SU-DHL-6 (cell line): ENCODE measurements at regions not wholly inside any gene's neighbourhood (a gene's known extent, or its start where the extent isn't known, plus 50 kb on each side); places are given as distances from the start of the nearest gene placed in this dataset.

Experiments
- H2AFZ ChIP-seq: fragments of 200-600 bp; sonication (generic); 2 replicates; pipeline ENCODE4 v1.6.1; 2014; ENCODE audit warnings: low read depth, mild to moderate bottlenecking, moderate library complexity, mixed read lengths, antibody characterized with exemption, low read length; ENCODE audit not compliant: severe bottlenecking
- H3F3A ChIP-seq: fragments of 200-600 bp; shearing (Covaris generic); 2 replicates; pipeline ENCODE4 v1.6.0; 2016; ENCODE audit warnings: antibody characterized with exemption, mild to moderate bottlenecking; ENCODE audit not compliant: insufficient read depth
- H3K27ac ChIP-seq: fragments of 200-600 bp; sonication (generic); 2 replicates; pipeline ENCODE4 v1.5.1; 2016; ENCODE audit warnings: low read depth, mild to moderate bottlenecking, low read length, moderate library complexity, mixed read lengths
- H3K27me3 ChIP-seq: fragments of 200-600 bp; sonication (generic), shearing (Covaris generic); 2 replicates; pipeline ENCODE4 v1.6.0; 2014; ENCODE audit warnings: mild to moderate bottlenecking, low read length
- H3K36me3 ChIP-seq: fragments of 200-600 bp; sonication (generic); 2 replicates; pipeline ENCODE4 v1.6.1; 2014; ENCODE audit warnings: mild to moderate bottlenecking, low read length, mixed read lengths
- H3K4me2 ChIP-seq: fragments of 300-600, 200-600 bp; shearing (Covaris generic), sonication (generic); 2 replicates; pipeline ENCODE4 v1.6.0; 2014; ENCODE audit warnings: low read length, low read depth, mild to moderate bottlenecking; ENCODE audit not compliant: poor library complexity, severe bottlenecking
- H3K4me3 ChIP-seq: fragments of 200-600 bp; sonication (generic); 2 replicates; pipeline ENCODE4 v1.5.1; 2014; ENCODE audit warnings: antibody characterized with exemption, low read length, mild to moderate bottlenecking, mixed read lengths; ENCODE audit not compliant: insufficient read depth, poor library complexity, severe bottlenecking
- H3K79me2 ChIP-seq: fragments of 200-600 bp; sonication (generic); 2 replicates; pipeline ENCODE4 v1.6.1; 2014; ENCODE audit warnings: mild to moderate bottlenecking, low read length, moderate library complexity; ENCODE audit not compliant: insufficient read depth
- H3K9ac ChIP-seq: fragments of 200-600 bp; sonication (generic); 2 replicates; pipeline ENCODE4 v1.7.0; 2014; ENCODE audit warnings: mild to moderate bottlenecking, low read length
- H3K9me2 ChIP-seq: fragments of 200-600 bp; sonication (generic); replicated peaks from 2 replicates; pipeline ENCODE4 v1.6.1; 2014; ENCODE audit warnings: low read length; ENCODE audit not compliant: insufficient read depth
- H3K9me3 ChIP-seq: fragments of 200-600 bp; sonication (generic); 2 replicates; pipeline ENCODE4 v1.6.1; 2014; ENCODE audit warnings: low read length, mixed read lengths; ENCODE audit not compliant: insufficient read depth
- H4K20me1 ChIP-seq: fragments of 200-600 bp; sonication (generic); 2 replicates; pipeline ENCODE4 v1.6.1; 2014; ENCODE audit warnings: low read depth, mild to moderate bottlenecking, antibody characterized with exemption, low read length, moderate library complexity, mixed read lengths
- EZH2phosphoT487 ChIP-seq: fragments of 200-600 bp; sonication (generic), shearing (Covaris generic); conservative IDR thresholded peaks from 2 replicates; pipeline ENCODE4 v1.6.1; 2018; ENCODE audit warnings: mild to moderate bottlenecking, antibody characterized with exemption, low read length, moderate library complexity, mixed read lengths
- TF ChIP-seq, protein P1 (sequence below): fragments of 200-600 bp; sonication (generic); IDR thresholded peaks from one replicate; pipeline ENCODE4 v1.5.1; 2017; ENCODE audit warnings: antibody characterized with exemption, mild to moderate bottlenecking, low read length, moderate library complexity; ENCODE audit not compliant: insufficient read depth, poor library complexity, severe bottlenecking

DNA sequence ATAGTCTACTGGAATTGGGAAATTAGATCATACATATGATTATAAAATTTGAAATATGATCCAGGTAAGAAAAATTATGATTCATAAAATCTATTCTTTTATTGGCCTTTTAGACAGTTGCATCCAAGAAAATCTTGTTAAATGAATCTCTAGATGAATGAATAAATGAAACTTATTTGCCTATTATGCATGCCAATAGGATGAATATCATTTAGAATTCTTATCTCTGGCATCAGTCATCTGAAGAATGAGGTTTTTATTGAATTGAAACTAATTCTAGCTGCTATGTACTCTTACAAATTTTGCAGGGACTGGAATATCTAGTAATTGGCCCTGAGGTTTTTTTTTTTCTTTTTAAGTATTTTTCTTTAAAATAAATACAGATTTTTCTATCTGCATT lies 475.5 kb downstream of the NAV3 start:
- Histone ChIP-seq H3K79me2 (no peaks in the 10 kb centered on the region), H3K27me3 (no peaks in the 10 kb centered on the region; the same call in 1 of the 2 replicates), H3K27ac (no peak overlapping the region), H3K9me3 (no peaks in the 10 kb centered on the region), H4K20me1 (no peaks in the 10 kb centered on the region), H3K9ac (no peak overlapping the region), H3F3A (no peaks in the 10 kb centered on the region), H3K9me2 (no peaks in the 10 kb centered on the region), H3K36me3 (no peaks in the 10 kb centered on the region), H3K4me3 (no peak overlapping the region), H3K4me2 (no peak overlapping the region), H2AFZ (no peak overlapping the region)
- TF ChIP-seq, protein P1, sequence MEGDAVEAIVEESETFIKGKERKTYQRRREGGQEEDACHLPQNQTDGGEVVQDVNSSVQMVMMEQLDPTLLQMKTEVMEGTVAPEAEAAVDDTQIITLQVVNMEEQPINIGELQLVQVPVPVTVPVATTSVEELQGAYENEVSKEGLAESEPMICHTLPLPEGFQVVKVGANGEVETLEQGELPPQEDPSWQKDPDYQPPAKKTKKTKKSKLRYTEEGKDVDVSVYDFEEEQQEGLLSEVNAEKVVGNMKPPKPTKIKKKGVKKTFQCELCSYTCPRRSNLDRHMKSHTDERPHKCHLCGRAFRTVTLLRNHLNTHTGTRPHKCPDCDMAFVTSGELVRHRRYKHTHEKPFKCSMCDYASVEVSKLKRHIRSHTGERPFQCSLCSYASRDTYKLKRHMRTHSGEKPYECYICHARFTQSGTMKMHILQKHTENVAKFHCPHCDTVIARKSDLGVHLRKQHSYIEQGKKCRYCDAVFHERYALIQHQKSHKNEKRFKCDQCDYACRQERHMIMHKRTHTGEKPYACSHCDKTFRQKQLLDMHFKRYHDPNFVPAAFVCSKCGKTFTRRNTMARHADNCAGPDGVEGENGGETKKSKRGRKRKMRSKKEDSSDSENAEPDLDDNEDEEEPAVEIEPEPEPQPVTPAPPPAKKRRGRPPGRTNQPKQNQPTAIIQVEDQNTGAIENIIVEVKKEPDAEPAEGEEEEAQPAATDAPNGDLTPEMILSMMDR = no peak
- no peak for TF ChIP-seq EZH2phosphoT487

DNA sequence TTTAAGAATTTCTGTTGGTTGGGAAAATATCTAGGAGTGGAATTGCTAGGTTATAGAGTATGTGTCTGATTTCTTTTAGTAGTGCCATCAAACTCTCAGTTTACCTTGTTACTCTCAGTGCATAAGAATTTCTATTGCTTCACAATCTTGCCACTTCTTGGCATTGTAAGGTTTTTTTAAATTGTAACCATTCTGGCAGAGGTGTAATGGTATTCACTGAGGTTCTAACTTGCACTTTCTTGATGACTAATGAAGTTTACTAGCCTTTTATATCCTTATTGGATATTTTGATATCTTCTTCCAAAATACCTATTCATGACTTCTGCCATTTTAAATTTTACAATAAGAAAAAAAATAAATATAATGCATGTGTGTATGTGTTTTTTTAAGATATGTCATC lies 478.0 kb downstream of the NAV3 start:
- no peak overlapping the region for H3K27ac ChIP-seq
- H3K9ac ChIP-seq = no peak overlapping the region
- H3F3A ChIP-seq = no peaks in the 10 kb centered on the region
- H3K36me3 ChIP-seq = no peaks in the 10 kb centered on the region
- H3K9me3 ChIP-seq = no peaks in the 10 kb centered on the region
- H4K20me1 ChIP-seq = no peaks in the 10 kb centered on the region
- no peaks in the 10 kb centered on the region for H3K79me2 ChIP-seq
- H3K4me2 ChIP-seq = no peak overlapping the region
- H3K27me3 ChIP-seq = no peaks in the 10 kb centered on the region
- H2AFZ ChIP-seq = no peak overlapping the region
- no peak overlapping the region for H3K4me3 ChIP-seq
- TF ChIP-seq EZH2phosphoT487 = no peak
- TF ChIP-seq, protein P1 = no peak
- H3K9me2 ChIP-seq = no peaks in the 10 kb centered on the region

DNA sequence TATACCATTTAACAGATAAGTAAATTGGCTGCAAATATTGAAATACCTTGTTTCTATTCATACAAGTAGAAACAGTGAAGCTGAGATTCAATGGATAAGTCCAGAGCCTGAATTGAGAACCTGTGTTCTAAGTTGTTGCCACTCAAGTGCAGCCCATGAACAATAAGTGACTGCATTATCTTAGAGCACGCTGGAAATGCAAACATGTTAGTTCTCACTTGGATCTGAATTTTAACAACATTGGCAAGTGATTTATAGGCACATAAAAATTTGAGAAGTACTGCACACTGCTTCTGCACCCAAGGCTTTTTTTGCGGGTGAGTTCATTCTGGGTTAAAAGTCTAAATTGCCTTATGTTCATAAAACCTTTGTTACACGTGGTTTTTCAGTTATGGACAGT lies 484.3 kb downstream of the NAV3 start:
- H3K27ac ChIP-seq = no peak overlapping the region
- H3K36me3 ChIP-seq = no peaks in the 10 kb centered on the region
- H3K4me2 ChIP-seq = no peak overlapping the region
- no peak overlapping the region for H3K4me3 ChIP-seq
- no peak overlapping the region for H2AFZ ChIP-seq
- no peaks in the 10 kb centered on the region for H3K79me2 ChIP-seq
- no peaks in the 10 kb centered on the region for H4K20me1 ChIP-seq
- TF ChIP-seq, protein P1 = no peak
- no peak for TF ChIP-seq EZH2phosphoT487
- H3F3A ChIP-seq = no peaks in the 10 kb centered on the region
- H3K9me3 ChIP-seq = no peaks in the 10 kb centered on the region
- no peaks in the 10 kb centered on the region for H3K27me3 ChIP-seq
- H3K9ac ChIP-seq = no peak overlapping the region
- H3K9me2 ChIP-seq = no peaks in the 10 kb centered on the region
